ENCODE measurements at regions not wholly inside any gene's neighbourhood (a gene's known extent, or its start where the extent isn't known, plus 50 kb on each side); places are given as distances from the start of the nearest gene placed in this dataset.

DNA sequence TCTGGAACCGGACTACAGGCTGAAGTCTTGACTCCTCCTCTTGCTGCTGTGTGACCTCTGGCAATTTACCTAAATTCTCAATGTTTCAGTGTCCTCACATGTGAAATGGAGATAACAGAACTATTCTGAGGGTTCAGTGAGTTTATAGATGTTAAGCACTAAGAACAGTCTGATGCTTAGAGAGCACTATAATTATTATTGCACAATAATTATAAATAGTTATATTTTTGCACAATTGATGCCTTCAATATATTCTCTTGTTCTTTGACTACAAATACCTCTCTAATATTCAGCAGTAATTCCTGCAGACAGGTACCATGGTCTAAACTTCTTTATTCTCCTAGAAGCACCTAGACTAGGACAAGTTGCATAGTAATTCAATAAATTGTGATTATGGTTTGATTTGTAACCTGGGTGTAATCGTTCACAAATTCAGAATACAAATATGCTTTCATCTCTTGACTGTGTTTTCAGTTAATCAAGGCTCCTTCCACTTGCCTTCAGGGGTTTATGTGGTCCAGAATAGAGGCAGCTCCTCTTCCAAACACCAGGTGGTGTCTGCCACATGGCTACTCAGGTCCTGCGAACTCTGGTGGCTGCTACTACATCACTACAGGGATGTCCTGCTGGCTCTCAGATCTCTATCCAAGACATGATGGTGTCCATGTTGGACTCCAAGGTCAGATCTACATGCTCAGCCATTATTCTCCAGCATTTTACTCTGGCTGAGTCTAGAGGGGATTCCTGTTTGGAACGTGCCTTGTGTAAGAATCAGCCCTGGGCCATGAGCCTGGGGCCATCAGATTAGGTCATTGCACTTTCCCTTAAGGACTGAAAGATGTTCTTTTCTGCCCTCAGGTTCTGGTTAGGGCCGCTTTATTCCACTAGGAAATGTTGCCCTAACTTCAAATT is 103.4 kb downstream of the QRFPR start:
- peak; percentile 52 for ATAC-seq

DNA sequence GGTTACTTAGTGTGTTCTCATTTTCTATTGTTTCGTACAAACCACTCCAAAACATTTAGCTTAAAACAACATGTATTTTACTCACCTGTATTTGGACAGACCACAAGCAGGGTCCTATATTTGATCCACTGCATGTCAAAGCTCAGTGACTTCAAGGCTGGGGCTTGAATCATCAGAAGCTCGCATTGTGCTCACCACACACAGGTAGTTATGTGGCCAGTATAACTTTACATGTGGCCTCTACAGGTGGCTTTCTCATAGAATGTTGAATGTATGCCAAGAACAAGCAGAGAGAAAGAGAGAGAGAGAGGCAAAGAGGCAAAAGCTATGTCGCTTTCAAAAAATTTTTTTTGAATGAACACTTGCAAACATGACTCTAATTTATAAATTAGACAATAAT is 107.6 kb downstream of the QRFPR start:
- no peak for ATAC-seq

DNA sequence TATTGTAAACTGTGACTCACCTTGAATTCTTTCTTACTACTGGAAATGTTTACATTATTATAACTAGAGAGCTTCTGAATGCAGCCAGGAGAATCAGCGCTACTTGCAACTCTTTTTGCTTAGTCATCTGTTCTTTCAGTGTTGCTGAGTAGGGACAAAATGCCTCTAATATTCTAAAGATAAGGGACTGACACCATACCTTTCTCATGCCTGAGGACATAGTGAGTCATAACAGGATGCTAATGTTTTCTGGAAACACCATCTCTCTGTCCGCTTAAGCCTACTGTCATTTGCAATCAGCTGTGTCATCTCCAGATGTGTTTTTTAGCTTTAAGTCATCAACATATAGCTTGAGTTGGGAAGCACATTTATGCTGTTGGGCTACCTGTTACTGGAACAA is 108.3 kb downstream of the QRFPR start:
- ATAC-seq, result peak; percentile 73

DNA sequence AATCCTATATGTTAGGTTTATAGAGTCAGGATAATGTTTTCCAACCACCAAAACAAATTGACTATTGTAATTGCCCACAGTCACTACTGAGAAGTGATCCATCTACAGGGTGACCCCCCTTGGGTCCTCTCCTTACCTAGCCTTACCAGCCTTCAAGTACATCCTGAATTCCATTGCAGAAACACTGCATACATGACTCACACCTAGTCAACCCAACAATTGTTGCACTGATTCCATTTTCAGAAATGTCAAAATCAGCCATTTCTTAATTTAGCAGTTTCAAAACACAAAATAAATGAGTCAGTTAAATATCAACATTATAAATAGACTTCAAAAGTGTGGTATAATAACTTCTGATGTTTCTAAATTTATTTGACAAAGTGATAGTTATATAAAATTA is 106.3 kb upstream of the TNIP3 start:
- no peak for ATAC-seq

DNA sequence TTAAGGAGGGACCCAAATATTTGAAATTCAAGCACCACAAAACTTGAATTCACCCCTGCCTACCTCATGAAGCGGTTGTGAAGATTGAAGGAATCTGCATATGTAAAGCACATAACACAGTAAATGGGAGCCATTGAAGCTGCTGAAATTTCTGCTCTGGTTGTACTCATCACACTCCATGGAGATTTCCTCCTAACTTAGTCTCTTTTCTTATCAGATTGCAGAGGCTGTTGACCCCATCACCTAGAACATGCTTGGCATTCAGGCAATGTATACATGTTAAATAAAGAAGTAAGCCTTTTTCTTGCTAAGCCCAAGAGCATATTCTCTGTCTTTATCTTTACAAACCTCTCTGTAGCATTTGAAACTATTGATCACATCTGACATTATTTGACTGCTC is 104.9 kb upstream of the TNIP3 start:
- no peak for ATAC-seq

DNA sequence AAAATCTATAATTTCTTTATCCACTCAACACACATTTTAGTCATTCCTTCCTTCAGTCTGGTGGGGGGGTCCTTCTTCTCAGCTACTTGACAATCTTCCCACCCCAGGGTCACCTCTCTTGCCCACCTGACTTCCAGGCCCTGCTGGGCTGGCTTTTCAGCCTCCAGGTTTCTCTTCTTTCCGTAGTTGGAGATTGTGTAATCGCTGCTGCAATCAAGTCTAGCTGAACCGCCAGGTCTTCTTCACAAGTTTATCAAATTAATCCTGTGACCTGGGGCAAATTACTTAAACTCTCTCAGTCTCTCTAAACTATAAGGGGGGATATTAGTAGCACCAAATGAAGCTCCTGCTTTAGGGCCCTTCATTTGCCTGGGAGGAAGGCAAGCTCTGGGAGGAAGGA is 102.9 kb upstream of the TNIP3 start:
- ATAC-seq, result no peak

DNA sequence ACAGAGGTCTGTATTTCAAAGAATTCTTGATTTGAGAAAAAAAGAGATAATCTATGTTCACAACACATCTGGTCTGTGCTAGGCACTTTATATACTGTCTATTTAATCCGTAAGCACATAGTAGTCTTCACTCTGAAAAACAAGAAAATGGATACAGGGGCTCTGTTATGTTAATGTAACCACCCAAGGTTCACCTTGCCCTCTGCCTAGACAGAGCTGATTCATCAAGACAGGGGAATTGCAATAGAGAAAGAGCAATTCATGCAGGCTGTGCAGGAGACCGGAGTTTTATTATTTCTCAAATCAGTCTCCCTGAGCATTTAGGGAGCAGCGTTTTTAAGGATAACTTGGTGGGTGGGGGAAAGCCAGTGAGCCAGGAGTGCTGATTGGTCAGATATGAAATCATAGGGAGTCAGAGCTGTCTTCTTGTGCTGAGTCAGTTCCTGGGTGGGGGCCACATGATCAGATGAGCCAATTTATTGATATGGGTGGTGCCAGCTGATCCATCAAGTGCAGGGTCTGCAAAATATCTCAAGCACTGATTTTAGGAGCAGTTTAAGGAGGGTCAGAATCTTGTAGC is 92.9 kb upstream of the TNIP3 start:
- ATAC-seq, result no peak

DNA sequence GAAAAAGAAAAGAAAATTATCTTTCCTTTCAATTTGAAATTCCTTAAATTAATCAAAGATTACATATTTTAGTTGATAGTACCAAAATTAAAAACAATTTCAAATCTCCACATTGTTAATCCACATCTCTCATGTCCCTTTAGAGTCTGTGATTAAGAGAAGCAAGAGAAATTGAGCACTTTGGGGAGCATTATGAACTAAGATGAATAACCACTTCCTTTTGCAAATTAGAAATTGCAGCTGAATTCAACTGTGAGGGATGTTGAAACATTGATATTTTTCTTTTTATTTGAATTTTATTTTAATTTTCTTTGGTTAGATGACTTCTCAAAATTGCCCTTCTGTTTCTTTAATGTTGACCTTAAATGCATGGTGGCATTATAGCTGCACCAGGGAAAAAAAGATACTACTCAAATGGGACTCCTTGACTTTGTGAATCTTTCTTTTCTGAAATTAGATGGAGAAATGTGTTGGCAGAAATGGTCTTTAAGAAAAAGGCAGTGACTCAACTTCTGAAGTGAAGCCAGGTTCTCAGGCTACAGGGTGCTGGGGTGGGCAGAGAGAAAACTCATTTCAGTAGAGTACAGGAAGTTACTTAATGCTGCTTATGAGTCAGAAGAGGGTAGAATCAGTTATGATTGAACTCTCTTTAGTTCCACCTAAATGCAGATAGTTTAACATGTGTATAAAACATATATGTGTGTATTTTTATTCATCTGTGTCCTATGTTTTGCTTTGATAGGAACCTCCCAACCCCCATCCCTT is 92.0 kb upstream of the TNIP3 start:
- peak; percentile 95 for ATAC-seq

DNA sequence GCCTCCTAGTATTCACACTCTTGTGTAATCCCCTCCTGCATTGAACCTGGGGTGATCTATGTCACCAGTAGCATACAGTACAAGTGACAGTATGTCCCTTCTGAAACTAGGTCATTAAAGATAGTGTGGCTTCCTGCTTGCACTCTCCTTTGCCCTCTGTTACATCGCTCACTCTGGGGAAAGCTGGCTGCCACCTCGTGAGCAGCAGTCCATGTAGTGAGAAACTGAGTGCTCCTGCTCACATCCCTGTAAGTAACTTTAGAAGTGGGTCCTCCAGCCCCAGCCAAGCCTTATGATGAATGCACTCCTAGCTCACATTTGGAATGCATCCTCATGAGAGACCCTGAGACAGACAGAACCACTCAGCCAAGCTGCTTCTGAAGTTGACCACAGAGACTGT is 89.8 kb upstream of the TNIP3 start:
- ATAC-seq, result peak; percentile 22

DNA sequence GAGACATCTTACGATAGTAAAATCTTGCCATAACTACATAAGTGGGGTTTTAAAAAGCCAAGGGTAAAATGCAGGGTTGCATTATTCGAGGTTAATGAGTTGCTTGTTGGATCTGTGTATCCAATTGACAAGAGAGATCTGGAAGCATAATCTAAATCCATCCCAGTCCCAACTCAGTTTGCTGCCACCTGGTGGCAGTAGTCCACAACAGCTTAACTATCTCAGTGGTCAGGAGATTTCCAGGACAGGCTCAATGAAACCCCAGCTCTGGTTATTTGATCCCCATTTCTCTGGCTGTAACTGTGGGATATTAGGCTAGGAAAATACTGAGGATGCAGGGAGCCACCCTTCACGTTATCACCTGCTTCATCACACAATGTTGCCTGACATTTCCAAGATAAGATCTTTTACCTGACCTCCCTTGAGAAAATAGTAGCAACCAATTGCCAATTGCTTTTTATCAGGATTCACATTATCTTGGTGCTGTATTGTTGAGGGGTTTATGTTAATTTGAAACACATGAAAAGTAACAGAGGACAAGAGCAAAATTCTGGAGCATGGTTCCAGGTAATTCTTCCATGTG is 88.2 kb upstream of the TNIP3 start:
- peak; percentile 62 for ATAC-seq

DNA sequence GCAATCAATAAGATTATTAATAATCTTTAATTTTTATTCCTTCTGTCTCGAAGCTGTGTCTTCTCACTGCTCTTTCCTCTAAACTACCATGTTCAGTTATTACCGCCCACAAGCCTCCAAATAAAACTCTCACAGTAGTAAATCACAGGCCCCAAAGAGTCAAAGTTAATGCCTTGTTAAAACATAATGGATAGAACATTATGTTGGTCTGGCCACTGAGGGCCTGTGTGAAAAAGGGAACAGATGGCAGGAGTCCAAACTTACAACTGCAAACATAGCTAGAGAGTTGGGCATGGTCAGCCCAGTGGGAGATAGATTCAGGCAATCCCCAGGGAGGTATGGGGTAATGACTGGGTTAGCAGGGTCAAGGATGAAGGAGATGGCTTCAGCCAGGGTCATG is 84.6 kb upstream of the TNIP3 start:
- ATAC-seq, result no peak

DNA sequence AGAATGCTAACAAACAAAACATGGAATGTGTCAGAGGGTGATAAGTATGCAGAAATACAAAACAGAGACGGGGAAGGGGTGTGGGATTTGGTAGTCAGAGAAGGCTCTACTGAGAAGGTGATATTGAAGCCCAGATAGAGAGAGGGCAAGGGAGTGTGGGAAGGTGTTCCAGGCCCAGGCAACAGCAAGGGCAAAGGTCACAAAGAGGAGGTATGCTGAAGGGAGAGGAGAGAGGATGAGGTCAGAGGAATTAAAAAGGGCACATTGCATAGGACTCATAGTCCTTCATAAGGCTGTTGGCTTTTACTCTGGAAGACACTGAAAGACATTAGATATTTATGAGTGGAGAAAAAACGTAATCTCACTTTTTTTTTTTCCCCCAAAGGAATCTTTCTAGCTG is 82.6 kb upstream of the TNIP3 start:
- no peak for ATAC-seq

DNA sequence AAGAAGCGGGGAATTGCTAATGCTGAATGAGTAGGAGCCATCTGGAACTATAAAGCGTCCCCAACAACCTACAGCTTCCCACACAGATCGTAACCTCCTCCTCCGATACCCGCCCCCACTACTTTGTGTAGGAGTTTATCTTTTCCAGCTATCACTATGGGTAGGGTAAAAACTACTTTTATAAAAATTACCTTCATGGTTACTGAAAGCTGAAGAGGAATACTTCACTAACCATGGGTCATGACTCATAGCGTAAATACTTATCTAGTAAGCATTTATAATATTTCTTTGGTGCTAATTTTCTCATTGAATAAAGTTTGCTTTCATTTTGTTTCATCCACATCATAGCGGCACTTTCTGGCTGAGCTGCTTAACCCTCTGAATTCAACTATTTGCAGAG is 79.4 kb upstream of the TNIP3 start:
- no peak for ATAC-seq

DNA sequence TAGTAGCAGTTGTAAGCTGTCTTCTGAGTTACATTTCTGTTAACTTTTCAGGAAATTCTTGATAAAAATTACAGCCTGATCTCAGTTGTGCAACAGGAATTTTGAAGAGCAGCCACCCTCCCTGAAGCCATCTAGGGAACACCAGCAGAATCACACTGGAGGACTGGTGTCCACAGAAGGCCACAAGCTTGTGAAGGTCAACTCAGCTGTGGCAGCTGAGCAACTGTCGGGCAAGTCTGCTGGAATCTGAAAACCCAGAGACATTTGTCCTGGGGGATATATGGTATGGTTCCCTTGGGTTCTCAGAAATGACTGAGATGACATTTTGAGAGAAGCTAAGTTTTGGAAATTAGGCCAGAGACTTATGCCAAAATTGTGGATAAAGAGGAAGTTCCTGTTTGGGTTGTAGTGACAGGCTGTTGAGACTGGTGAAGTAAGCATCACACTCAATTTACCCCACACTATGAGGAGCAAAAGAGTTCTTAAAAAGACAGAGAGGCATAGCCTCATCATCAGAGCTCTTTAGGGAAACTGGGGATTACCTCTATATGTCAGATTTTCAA is 78.1 kb upstream of the TNIP3 start:
- no peak for ATAC-seq

DNA sequence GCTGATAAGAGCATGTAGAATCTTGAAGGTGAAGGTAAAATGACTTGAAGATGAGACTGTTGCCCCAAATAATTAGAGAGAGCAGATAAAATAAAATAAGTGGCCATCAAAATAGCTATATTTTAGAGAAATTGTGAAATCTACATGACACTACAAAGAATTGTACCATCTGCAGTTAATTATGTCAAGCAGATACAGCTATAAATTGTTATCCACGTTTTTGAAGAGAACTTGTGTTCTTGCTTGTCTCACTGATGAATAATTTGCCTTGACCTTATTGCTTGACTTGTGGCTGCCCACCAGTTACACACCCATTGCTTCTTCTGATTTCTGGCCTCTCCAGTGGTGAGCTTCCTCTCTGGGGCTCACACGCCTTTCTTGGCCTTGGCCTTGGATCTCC is 75.8 kb upstream of the TNIP3 start:
- no peak for ATAC-seq

DNA sequence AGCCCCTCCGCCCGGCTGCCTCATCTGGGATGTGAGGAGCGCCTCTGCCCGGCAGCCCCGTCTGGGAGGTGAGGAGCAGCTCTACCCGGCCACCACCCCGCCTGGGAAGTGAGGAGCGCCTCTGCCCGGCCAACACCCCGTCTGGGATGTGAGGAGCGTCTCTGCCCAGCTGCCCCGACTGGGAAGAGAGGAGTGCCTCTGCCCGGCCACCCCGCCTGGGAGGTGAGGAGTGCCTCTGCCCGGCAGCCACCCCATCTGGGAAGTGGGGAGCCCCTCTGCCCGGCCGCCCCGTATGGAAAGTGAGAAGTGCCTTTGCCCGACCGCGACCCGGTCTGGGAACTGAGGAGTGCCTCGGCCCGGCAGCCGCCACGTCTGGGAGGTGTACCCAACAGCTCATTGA is 74.3 kb upstream of the TNIP3 start:
- ATAC-seq, result no peak

DNA sequence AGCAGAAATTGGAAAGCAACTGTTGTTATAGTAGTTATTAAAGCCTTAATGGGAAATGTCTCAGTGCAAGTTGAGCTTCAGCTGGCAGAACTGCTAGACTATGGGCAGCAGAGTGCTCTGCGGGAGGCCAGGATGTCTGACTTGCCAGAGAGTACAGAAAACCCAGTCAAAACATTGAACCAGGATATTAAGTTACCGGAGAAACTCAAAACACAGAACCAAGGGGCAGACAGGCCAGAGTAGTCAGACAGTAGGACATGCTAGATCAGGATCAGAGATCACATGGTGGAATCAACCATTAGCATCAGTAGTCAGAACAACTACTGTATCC is 72.9 kb upstream of the TNIP3 start:
- no peak for ATAC-seq

DNA sequence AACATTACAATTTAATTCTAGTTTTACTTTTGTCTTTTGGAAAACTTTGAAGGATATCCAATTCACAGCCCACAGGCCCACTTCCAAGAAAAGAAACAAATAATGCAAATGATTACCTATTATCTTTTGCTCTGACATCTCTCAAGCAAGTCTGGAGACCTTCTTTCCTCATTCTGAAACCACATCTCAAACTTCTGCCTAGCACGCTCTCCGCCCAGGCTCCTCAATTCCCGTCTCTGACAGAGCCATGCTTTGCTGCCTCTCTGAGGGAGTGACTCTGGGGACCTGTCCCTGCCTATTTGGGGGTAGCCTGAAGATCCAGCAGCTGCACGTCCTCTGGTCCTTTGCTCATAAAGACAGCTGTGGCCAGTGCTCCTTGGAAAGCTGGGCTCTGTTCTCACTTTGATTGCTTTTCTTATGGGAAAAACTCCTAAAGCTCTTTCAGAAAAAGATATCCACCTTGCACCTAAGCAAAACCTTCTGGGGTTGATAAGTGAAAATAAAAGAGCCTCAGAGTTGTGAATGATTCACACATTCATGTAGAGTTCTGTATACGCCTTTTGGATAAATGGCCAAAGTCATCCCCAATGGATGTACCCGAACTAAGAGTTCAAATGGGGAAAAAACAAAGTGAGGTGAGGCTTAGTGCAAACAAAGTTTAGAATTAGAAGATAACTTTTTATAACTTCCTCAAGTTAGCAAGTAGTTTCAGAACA is 72.4 kb upstream of the TNIP3 start:
- no peak for ATAC-seq

DNA sequence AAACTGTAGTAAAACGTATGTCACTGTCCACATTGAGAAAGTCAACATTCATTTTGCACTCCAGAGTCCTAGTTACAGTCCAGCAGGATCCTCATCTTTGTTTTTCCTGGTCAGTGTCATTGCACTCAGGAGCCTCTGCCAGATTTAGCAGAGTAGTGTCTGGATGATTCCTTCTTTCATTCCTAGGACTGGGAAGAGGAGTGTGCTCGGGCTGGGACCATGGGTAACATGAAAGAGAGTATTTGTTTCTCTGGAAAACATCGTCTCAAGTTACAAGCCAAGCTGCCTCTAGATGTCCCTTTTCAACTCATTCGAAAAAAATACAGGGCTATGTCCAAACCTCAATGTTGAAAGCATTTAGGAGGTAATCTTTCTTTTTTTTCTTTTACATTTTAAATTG is 69.9 kb upstream of the TNIP3 start:
- no peak for ATAC-seq

DNA sequence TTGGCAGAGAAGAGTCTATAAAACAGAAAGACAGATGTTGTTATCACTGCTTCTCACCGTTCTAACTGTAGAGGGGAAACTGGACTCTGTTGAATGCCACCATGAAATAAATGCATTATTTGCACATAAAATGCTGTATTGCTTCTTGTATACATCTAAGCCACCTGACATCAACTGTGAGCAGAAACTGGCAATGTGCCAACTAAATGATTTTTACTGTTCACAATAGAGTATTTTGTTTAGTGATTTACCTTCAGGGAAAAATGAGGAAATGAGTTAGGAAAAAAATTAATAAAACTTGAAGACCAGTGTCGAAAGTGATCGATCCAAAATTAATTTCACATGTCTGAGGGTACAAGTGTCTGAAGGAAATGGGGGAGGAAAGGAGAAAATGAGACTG is 65.9 kb upstream of the TNIP3 start:
- no peak for ATAC-seq

DNA sequence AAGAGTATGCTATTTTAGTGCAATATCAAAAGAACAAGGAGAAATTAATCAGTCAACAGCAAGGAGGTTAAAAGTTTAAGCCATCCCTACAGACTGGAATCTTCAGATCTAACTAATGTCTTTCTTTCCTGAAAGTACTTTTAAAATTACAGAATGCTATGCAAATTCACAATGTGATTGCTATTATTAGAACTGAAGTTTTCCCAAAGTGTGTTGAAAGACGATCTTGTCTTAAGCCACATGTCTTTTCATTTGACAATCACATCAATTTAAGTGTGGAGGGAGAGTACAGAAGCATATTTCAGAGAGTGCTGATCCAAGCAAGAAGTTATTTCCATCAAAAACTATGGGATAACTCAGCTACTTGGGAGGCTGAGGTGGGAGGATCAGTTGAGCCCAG is 64.7 kb upstream of the TNIP3 start:
- ATAC-seq, result no peak

DNA sequence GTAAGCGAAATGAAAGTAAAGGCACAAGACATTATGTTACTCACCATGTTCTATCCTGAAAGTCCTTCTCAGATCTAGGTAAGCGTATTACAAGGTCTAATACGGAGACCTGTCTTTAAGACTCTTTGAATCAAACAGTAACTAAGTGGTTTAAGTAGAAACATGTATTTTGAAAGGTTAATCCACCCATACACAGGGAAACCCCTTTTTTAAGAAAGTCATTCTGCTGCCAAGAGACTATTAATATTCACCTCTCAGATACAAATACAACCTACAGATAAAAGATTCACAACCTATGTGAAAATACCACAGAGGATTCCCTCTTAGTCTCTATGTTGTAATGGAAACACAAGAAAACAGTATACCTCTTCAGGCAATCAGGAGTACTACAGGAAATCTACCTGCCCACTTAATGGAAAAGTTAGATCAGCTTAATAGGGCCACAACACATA is 63.2 kb upstream of the TNIP3 start:
- no peak for ATAC-seq
